ENCODE measurements at regions not wholly inside any gene's neighbourhood (a gene's known extent, or its start where the extent isn't known, plus 50 kb on each side); places are given as distances from the start of the nearest gene placed in this dataset.
"Not testable (repeated sequence)": the region's sequence is repeated elsewhere in the genome, so short reads cannot be mapped to it uniquely, and the experiment has no call there.

DNA sequence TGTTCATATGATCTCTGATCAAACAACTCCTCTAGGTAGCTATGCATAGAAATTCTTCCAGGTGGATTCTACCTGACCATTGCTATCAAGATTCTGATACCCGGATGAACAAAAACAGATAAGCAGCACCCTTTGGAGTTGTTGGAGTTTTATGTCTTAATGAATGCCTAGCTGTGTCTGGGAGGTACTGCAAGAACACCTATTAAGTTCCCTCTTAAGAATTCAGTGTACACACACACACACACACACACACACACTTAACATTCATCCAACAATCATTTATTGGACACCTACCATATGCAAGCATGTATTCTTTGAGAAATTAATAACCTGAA lies 58.1 kb upstream of the FNDC3B start:
- DNase-seq (ENCODE audit: low spot score) = no peak

DNA sequence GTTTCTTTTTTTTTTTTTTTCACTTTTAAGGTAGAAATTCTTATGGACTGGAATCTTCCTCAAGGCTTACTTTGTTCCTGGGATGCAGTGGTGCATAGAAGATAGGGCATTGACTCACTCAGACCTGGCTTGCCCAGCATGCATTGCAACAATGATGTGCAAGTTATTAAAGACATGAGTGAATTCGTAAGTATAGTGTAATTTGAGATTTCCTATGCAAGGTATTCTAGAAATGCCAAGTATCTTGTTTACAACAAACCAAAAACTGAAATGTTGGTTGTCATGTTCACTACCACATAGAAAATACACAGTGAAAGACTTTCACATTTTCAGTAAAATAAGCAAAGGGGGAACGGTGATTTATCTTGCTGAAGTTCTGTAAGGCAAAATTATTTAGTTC lies 56.5 kb upstream of the FNDC3B start:
- DNase-seq (ENCODE audit: low spot score) = peak; percentile 44

DNA sequence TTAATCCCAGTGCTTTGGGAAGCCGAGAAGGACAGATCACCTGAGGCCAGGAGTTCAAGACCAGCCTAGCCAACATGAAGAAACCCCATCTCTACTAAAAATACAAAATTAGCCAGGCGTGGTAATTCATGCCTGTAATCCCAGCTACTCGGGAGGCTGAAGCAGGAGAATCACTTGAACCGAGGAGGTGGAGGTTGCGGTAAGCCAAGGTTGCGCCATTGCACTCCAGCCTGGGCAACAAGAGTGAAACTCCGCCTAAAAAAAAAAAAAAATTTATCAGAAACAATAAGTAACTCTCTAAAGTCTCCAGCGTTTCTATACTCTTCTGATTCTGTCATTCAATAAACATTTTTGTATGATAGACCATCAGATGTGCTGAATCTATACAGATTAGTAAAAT lies 55.7 kb upstream of the FNDC3B start:
- DNase-seq (ENCODE audit: low spot score) = not testable (repeated sequence)

DNA sequence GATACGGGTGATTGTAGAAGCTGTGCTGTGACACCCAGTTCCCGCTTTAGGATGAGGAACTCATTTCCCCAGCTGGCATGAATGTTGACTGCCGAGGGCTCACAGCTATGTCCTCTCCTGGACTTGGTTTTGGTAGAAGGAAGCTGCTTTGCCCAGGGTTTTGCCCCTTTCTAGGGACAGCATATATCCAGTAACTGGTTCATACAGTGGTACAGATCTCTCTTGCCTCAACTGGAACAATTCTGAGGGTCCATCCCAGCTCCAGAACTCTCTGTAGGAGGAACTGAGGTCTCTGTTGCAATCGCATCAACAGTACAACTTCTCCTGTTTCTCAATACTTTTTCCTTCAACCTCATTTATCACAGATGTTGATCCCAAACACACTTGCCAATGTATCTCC lies 54.5 kb upstream of the FNDC3B start:
- no peak for DNase-seq (ENCODE audit: low spot score)

DNA sequence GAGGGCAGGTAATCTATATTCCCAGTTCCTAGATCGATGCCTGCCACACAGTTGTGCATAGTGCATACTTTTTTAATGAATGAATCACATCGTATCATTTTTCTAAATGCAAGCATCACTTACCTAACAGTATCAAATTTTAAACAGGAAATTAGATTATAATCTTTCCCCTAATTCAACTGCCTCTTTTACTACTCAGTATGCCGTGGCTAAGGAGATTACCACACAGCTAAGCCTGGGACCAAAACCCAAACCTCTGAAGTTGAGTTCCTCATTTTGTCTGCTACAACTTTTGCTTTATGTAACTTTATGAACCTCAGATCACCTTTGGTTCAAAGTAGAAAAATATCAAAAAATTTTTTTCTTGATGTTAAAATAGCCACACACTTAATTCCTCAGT lies 53.2 kb upstream of the FNDC3B start:
- DNase-seq (ENCODE audit: low spot score) = no peak

DNA sequence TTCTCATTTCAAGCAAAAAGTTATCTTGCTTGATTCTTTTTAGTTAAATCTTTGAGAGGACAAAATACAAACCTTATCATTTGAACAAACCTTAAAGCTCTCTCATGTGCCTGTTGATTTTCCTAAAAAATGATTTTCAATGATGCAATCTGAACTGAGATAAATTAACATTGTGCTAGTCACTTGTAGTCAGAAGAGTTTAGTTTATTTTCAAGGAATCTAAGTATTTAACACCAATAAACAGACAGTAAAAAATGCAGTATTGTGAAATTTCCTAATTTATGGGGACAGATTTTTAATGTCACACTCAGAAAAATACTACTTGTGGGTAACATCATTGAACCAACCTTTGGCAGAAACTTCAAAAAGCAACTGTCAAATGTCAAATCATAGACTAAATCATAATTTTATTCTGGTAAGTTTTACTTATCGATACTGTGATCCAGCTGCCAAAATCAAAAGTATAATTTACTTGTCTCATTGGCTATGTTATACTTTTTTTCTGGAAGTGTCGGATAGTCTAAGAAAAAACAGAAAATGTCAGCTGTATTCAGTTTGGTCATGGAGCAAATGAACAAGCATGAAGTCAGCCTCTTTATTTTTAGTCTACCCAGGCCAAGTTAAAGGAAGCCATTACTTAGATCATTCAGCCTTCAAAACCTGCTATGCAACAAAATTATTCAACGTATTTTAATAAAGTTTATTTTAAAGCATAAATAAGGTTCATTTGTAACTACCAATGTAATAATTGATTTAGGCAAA lies 52.4 kb upstream of the FNDC3B start:
- peak; percentile 18 for DNase-seq (ENCODE audit: low spot score)
